PC-3 (cell line): ENCODE measurements at regions not wholly inside any gene's neighbourhood (a gene's known extent, or its start where the extent isn't known, plus 50 kb on each side); places are given as distances from the start of the nearest gene placed in this dataset.

Experiments used
- ATAC-seq: fragments of 200-7000 bp; cut with Tn5 transposase; 2 replicates; pipeline ENCODE4 v1.9.1; 2020; ENCODE audit warnings: mild to moderate bottlenecking, moderate library complexity
- BruUV-seq: library from RNA; stranded (reverse); fragments of 400-500 nt; replicated peaks from 2 replicates; lab custom pipeline; 2021; lab: Mats Ljungman, UMichigan
- CTCF ChIA-PET: fragments of 300-600 bp; sonication (Branson Sonifier 250); formaldehyde crosslinking; loops from one replicate; lab custom pipeline; 2022; ENCODE audit warnings: antibody characterized with exemption; lab: Charles Lee
- POLR2A ChIA-PET: fragments of 300-600 bp; sonication (Branson Sonifier 250); formaldehyde crosslinking; loops from one replicate; lab custom pipeline; 2022; ENCODE audit warnings: antibody characterized with exemption; ENCODE audit not compliant: unreplicated experiment; lab: Charles Lee
- DNase-seq: peaks from one replicate; pipeline ENCODE4 v3.0.0-alpha.2; 2015
- H2AFZ ChIP-seq: fragments of 300-600 bp; sonication (generic); 2 replicates; pipeline ENCODE4 v1.6.0; 2016; ENCODE audit warnings: antibody characterized with exemption, low read length
- H3F3A ChIP-seq: fragments of 300-600 bp; sonication (generic); one replicate; pipeline ENCODE4 v1.6.0; 2017; ENCODE audit warnings: antibody characterized with exemption, low read length, control low read depth, mild to moderate bottlenecking; ENCODE audit not compliant: unreplicated experiment
- H3K27ac ChIP-seq: fragments of 300-600 bp; sonication (generic); 2 replicates; pipeline ENCODE4 v1.5.1; 2016; ENCODE audit warnings: mild to moderate bottlenecking, low read length
- H3K27me3 ChIP-seq: fragments of 300-600 bp; sonication (generic); 2 replicates; pipeline ENCODE4 v1.6.1; 2016; ENCODE audit warnings: low read length, mixed read lengths
- H3K36me3 ChIP-seq: fragments of 300-600 bp; sonication (generic); 2 replicates; pipeline ENCODE4 v1.6.1; 2016; ENCODE audit warnings: low read depth, mixed run types, low read length, mixed read lengths
- H3K4me1 ChIP-seq: fragments of 300-600 bp; sonication (generic); 2 replicates; pipeline ENCODE4 v1.5.1; 2016; ENCODE audit warnings: low read length; ENCODE audit not compliant: insufficient read depth
- H3K4me2 ChIP-seq: fragments of 300-600 bp; sonication (generic); 2 replicates; pipeline ENCODE4 v1.6.0; 2016; ENCODE audit warnings: low read length
- H3K4me3 ChIP-seq: fragments of 300-600 bp; sonication (generic); 2 replicates; pipeline ENCODE4 v1.5.1; 2016; ENCODE audit warnings: mild to moderate bottlenecking, low read length, mixed read lengths
- H3K79me2 ChIP-seq: fragments of 300-600 bp; sonication (generic); 2 replicates; pipeline ENCODE4 v1.6.1; 2017; ENCODE audit warnings: low read length, mixed read lengths
- H3K9ac ChIP-seq: fragments of 300-600 bp; sonication (generic); 2 replicates; pipeline ENCODE4 v1.6.0; 2016; ENCODE audit warnings: mild to moderate bottlenecking, low read length
- H3K9me2 ChIP-seq: fragments of 300-600 bp; sonication (generic); replicated peaks from 2 replicates; pipeline ENCODE4 v1.6.1; 2016; ENCODE audit warnings: mixed run types, low read length, mixed read lengths
- H3K9me3 ChIP-seq: fragments of 300-600 bp; sonication (generic); 2 replicates; pipeline ENCODE4 v1.6.1; 2016; ENCODE audit warnings: low read length, mixed read lengths
- H4K20me1 ChIP-seq: fragments of 300-600 bp; sonication (generic); 2 replicates; pipeline ENCODE4 v1.6.1; 2016; ENCODE audit warnings: low read length, mixed read lengths
- CTCF ChIP-seq: fragments of 300-600 bp; sonication (generic); conservative IDR thresholded peaks from 2 replicates; pipeline ENCODE4 v1.5.1; 2017; ENCODE audit warnings: antibody characterized with exemption, low read depth, mild to moderate bottlenecking, low read length
- EZH2 ChIP-seq: fragments of 300-600 bp; sonication (generic); IDR thresholded peaks from one replicate; pipeline ENCODE4 v1.6.1; 2017; ENCODE audit warnings: antibody characterized with exemption, mild to moderate bottlenecking, low read length; ENCODE audit not compliant: unreplicated experiment
- EZH2phosphoT487 ChIP-seq: fragments of 300-600 bp; sonication (generic); IDR thresholded peaks from 2 replicates; pipeline ENCODE4 v1.6.1; 2018; ENCODE audit warnings: mild to moderate bottlenecking, antibody characterized with exemption, low read length, borderline replicate concordance
- intact Hi-C: fragments of 100-400 bp; cut with micrococcal nuclease; formaldehyde crosslinking; loops from 2 replicates; pipeline ENCODE4 v1.9.0; 2023

DNA sequence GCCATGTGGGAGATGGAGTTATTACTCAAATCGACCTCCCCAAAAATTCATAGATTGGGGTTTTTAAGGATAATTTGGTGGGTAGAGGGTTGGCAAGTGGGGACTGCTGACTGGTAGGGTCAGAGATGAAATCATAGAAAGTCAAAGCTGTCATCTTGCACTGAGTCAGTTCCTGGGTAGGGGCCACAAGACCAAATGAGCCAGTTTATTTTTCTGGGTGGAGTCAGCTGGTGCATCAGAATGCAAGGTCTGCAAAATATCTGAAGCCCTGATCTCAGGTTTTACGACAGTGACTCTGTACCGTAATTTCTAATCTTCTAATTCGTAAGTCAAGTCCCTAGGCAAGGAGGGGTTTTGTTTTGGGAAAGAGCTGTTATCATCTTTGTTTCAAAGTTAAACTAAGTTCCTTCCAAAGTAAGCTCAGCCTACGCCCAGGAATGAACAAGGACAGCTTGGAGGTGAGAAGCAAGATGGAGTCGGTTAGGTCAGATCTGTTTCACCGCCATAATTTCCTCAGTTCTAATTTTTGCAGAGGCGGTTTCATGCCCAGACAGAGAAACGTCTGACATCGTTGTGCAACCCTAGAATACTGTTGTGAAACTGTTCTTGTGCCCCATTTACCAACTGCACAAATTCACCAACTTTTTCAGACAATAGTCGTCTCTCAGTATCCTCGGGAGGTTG, 104.5 kb upstream of the SFSWAP start:
- POLR2A ChIA-PET: no interaction called here

DNA sequence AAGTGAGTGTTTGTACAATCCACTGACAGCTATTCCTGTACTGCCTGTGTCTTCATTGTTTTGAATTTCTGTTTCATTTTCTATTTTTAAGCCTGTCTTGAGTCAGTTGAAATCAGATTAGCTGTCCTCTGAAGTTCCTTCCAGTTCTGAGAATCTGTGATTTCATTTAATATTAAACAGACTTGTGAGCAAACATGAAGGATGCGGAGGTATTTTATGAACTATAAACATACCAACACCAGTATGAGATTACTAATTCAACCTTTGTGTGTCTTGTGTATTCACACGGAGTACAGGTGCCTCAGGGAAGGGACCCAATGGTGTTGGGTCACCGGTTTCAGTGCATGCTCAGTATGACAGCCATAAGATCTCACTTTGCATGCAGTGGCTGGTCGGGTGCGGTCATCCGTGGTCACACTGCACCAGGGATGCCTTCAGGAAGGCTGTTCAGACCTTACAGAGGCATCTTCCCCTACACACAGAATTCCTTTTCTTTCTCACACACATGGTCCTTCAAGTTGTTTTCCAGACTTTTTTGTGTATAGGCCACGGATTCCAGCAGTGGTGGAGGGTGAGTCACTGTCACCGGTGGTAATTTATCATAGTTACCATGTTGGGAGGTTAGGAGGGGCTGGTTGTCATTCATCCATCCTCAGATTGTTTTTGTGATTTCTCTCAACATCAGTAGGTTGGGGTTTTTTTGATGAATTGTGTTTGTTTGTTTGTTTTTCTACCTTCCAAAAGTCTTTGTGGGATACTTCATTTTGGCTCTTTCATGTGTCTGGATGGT, 103.0 kb upstream of the SFSWAP start:
- no peaks in the 10 kb centered on the region for H3K9me2 ChIP-seq
- no peaks in the 10 kb centered on the region for H3K9me3 ChIP-seq
- no peak overlapping the region for H2AFZ ChIP-seq
- no peak overlapping the region for H3K9ac ChIP-seq
- BruUV-seq: no TSS peak
- no peaks in the 10 kb centered on the region for H4K20me1 ChIP-seq
- no peak overlapping the region for H3K4me2 ChIP-seq
- H3K36me3 ChIP-seq: no peaks in the 10 kb centered on the region
- peaks cover 79% of the 10 kb centered on the region for H3K27me3 ChIP-seq
- H3K79me2 ChIP-seq: no peaks in the 10 kb centered on the region
- no peaks in the 10 kb centered on the region for H3F3A ChIP-seq
- CTCF ChIA-PET: no interaction called here
- intact Hi-C loops: loop anchor here (5.0 kb wide), 2 partner anchors 129 to 219 kb away; partner anchors contain the start of gene MMP17
- ATAC-seq (no peak), DNase-seq (no peak)
- H3K4me3 ChIP-seq: no peak overlapping the region
- no peaks in the 10 kb centered on the region for H3K4me1 ChIP-seq
- no peak overlapping the region for H3K27ac ChIP-seq
- TF ChIP-seq EZH2phosphoT487 (no peak), EZH2 (no peak)
- POLR2A ChIA-PET: interaction anchor here (0.6 kb wide), 1 partner anchor 1019 kb away, joined by 3 read pairs; no protein-coding TSS in a partner anchor

More for the DNA sequence above, 104.5 kb upstream of the SFSWAP start:
- DNase-seq (peak; percentile 18), ATAC-seq (no peak; the same call in 1 of the 2 replicates)
- no peaks in the 10 kb centered on the region for H3K9me2 ChIP-seq
- H3K9ac ChIP-seq: no peak overlapping the region
- no peaks in the 10 kb centered on the region for H3K79me2 ChIP-seq
- intact Hi-C loops: loop anchor here (5.0 kb wide), 2 partner anchors 131 to 221 kb away; partner anchors contain the start of gene MMP17
- CTCF ChIA-PET: interaction anchor here (0.6 kb wide), 1 partner anchor 67 kb away, joined by 3 read pairs; no protein-coding TSS in a partner anchor
- H3K4me1 ChIP-seq: no peaks in the 10 kb centered on the region
- H4K20me1 ChIP-seq: no peaks in the 10 kb centered on the region
- H3K9me3 ChIP-seq: no peaks in the 10 kb centered on the region
- H3K27me3 ChIP-seq: peaks cover 78% of the 10 kb centered on the region
- H3K4me2 ChIP-seq: no peak overlapping the region
- TF ChIP-seq CTCF (no peak), EZH2 (no peak), EZH2phosphoT487 (no peak)
- no peak overlapping the region for H3K4me3 ChIP-seq
- no TSS peak for BruUV-seq
- H3K36me3 ChIP-seq: no peaks in the 10 kb centered on the region
- no peak overlapping the region for H2AFZ ChIP-seq
- no peak overlapping the region for H3K27ac ChIP-seq
- H3F3A ChIP-seq: no peaks in the 10 kb centered on the region
